ENCODE measurements at regions not wholly inside any gene's neighbourhood (a gene's known extent, or its start where the extent isn't known, plus 50 kb on each side); places are given as distances from the start of the nearest gene placed in this dataset.

DNA sequence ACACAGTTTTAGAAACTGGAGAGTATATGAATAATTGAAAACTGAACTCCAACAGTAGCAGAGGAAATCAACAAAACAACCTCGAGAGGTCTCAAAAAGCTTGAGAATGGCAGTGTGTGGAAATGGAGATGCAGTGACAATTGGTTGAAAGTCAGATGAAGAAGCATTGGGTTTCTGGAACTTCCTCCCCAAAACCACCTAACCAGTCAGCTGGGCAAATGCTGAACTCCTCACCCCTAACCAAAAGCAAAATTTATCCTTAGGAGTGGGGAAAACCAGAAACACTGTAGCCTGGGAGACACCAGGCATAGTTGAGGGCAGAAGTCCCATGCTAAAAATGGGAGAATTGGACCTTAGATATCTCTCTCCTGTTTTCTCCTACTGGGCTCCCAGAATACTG, 109.9 kb downstream of the TANC2 start:
- TF ChIP-seq, protein P1, sequence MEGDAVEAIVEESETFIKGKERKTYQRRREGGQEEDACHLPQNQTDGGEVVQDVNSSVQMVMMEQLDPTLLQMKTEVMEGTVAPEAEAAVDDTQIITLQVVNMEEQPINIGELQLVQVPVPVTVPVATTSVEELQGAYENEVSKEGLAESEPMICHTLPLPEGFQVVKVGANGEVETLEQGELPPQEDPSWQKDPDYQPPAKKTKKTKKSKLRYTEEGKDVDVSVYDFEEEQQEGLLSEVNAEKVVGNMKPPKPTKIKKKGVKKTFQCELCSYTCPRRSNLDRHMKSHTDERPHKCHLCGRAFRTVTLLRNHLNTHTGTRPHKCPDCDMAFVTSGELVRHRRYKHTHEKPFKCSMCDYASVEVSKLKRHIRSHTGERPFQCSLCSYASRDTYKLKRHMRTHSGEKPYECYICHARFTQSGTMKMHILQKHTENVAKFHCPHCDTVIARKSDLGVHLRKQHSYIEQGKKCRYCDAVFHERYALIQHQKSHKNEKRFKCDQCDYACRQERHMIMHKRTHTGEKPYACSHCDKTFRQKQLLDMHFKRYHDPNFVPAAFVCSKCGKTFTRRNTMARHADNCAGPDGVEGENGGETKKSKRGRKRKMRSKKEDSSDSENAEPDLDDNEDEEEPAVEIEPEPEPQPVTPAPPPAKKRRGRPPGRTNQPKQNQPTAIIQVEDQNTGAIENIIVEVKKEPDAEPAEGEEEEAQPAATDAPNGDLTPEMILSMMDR (conservative IDR thresholded peaks at IDR 0.05; ENCODE audit: low read depth in 2 of 2) = no peak
- no peak for TF ChIP-seq POLR2AphosphoS5 (IDR thresholded peaks at IDR 0.05; ENCODE audit: low read depth)
- TF ChIP-seq, protein P2, sequence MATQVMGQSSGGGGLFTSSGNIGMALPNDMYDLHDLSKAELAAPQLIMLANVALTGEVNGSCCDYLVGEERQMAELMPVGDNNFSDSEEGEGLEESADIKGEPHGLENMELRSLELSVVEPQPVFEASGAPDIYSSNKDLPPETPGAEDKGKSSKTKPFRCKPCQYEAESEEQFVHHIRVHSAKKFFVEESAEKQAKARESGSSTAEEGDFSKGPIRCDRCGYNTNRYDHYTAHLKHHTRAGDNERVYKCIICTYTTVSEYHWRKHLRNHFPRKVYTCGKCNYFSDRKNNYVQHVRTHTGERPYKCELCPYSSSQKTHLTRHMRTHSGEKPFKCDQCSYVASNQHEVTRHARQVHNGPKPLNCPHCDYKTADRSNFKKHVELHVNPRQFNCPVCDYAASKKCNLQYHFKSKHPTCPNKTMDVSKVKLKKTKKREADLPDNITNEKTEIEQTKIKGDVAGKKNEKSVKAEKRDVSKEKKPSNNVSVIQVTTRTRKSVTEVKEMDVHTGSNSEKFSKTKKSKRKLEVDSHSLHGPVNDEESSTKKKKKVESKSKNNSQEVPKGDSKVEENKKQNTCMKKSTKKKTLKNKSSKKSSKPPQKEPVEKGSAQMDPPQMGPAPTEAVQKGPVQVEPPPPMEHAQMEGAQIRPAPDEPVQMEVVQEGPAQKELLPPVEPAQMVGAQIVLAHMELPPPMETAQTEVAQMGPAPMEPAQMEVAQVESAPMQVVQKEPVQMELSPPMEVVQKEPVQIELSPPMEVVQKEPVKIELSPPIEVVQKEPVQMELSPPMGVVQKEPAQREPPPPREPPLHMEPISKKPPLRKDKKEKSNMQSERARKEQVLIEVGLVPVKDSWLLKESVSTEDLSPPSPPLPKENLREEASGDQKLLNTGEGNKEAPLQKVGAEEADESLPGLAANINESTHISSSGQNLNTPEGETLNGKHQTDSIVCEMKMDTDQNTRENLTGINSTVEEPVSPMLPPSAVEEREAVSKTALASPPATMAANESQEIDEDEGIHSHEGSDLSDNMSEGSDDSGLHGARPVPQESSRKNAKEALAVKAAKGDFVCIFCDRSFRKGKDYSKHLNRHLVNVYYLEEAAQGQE (IDR thresholded peaks at IDR 0.05; ENCODE audit: unreplicated experiment) = no peak
- TF ChIP-seq, protein P3, sequence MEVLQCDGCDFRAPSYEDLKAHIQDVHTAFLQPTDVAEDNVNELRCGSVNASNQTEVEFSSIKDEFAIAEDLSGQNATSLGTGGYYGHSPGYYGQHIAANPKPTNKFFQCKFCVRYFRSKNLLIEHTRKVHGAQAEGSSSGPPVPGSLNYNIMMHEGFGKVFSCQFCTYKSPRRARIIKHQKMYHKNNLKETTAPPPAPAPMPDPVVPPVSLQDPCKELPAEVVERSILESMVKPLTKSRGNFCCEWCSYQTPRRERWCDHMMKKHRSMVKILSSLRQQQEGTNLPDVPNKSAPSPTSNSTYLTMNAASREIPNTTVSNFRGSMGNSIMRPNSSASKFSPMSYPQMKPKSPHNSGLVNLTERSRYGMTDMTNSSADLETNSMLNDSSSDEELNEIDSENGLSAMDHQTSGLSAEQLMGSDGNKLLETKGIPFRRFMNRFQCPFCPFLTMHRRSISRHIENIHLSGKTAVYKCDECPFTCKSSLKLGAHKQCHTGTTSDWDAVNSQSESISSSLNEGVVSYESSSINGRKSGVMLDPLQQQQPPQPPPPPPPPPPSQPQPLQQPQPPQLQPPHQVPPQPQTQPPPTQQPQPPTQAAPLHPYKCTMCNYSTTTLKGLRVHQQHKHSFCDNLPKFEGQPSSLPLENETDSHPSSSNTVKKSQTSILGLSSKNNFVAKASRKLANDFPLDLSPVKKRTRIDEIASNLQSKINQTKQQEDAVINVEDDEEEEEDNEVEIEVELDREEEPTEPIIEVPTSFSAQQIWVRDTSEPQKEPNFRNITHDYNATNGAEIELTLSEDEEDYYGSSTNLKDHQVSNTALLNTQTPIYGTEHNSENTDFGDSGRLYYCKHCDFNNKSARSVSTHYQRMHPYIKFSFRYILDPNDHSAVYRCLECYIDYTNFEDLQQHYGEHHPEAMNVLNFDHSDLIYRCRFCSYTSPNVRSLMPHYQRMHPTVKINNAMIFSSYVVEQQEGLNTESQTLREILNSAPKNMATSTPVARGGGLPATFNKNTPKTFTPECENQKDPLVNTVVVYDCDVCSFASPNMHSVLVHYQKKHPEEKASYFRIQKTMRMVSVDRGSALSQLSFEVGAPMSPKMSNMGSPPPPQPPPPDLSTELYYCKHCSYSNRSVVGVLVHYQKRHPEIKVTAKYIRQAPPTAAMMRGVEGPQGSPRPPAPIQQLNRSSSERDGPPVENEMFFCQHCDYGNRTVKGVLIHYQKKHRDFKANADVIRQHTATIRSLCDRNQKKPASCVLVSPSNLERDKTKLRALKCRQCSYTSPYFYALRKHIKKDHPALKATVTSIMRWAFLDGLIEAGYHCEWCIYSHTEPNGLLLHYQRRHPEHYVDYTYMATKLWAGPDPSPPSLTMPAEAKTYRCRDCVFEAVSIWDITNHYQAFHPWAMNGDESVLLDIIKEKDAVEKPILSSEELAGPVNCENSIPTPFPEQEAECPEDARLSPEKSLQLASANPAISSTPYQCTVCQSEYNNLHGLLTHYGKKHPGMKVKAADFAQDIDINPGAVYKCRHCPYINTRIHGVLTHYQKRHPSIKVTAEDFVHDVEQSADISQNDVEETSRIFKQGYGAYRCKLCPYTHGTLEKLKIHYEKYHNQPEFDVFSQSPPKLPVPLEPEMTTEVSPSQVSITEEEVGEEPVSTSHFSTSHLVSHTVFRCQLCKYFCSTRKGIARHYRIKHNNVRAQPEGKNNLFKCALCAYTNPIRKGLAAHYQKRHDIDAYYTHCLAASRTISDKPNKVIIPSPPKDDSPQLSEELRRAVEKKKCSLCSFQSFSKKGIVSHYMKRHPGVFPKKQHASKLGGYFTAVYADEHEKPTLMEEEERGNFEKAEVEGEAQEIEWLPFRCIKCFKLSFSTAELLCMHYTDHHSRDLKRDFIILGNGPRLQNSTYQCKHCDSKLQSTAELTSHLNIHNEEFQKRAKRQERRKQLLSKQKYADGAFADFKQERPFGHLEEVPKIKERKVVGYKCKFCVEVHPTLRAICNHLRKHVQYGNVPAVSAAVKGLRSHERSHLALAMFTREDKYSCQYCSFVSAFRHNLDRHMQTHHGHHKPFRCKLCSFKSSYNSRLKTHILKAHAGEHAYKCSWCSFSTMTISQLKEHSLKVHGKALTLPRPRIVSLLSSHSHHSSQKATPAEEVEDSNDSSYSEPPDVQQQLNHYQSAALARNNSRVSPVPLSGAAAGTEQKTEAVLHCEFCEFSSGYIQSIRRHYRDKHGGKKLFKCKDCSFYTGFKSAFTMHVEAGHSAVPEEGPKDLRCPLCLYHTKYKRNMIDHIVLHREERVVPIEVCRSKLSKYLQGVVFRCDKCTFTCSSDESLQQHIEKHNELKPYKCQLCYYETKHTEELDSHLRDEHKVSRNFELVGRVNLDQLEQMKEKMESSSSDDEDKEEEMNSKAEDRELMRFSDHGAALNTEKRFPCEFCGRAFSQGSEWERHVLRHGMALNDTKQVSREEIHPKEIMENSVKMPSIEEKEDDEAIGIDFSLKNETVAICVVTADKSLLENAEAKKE (CRISPR knock-in tag; IDR thresholded peaks at IDR 0.05) = no peak
- no peak for TF ChIP-seq EZH2 (IDR thresholded peaks at IDR 0.05; ENCODE audit: low read depth, unreplicated experiment)
- TF ChIP-seq EZH2phosphoT487 (IDR thresholded peaks at IDR 0.05; ENCODE audit: unreplicated experiment) = no peak
- TF ChIP-seq ZNF331 (CRISPR knock-in tag; IDR thresholded peaks at IDR 0.05; ENCODE audit: low read depth) = no peak
- TF ChIP-seq CREB1 (CRISPR knock-in tag; IDR thresholded peaks at IDR 0.05; ENCODE audit: low read depth) = no peak
- TF ChIP-seq NANOG (IDR thresholded peaks at IDR 0.05; ENCODE audit: borderline replicate concordance) = no peak
- TF ChIP-seq, protein P4, sequence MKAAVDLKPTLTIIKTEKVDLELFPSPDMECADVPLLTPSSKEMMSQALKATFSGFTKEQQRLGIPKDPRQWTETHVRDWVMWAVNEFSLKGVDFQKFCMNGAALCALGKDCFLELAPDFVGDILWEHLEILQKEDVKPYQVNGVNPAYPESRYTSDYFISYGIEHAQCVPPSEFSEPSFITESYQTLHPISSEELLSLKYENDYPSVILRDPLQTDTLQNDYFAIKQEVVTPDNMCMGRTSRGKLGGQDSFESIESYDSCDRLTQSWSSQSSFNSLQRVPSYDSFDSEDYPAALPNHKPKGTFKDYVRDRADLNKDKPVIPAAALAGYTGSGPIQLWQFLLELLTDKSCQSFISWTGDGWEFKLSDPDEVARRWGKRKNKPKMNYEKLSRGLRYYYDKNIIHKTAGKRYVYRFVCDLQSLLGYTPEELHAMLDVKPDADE (IDR thresholded peaks at IDR 0.05) = no peak
- TF ChIP-seq JUNB (IDR thresholded peaks at IDR 0.05; ENCODE audit: unreplicated experiment) = no peak
- no peak for TF ChIP-seq STAT1 (IDR thresholded peaks at IDR 0.05; ENCODE audit: unreplicated experiment)
- TF ChIP-seq ZNF114 (CRISPR knock-in tag; IDR thresholded peaks at IDR 0.05) = no peak
